ENCODE measurements at regions not wholly inside any gene's neighbourhood (a gene's known extent, or its start where the extent isn't known, plus 50 kb on each side); places are given as distances from the start of the nearest gene placed in this dataset.

- no peak for DNase-seq (ENCODE audit: extremely low read depth in 1 of 4, low spot score in 3 of 4)
Measured at GRCh38 chr16:55386534-55387296, 62.7 kb downstream of the IRX6 start.

More at GRCh38 chr16:55386534-55387296, 62.7 kb downstream of the IRX6 start:
- Histone ChIP-seq H3K4me2 (ENCODE audit: insufficient read depth, low read length) (no peak overlapping the region), H4K20me1 (replicated peaks; ENCODE audit: control insufficient read depth, insufficient read depth, low read length) (no peaks in the 10 kb centered on the region), H3K4me1 (replicated peaks in 1 of 2; ENCODE audit: control insufficient read depth in 2 of 2, insufficient read depth in 2 of 2, low read length in 2 of 2) (no peaks in the 10 kb centered on the region), H2AFZ (ENCODE audit: low read depth, low read length) (no peak overlapping the region), H3K9me3 (replicated peaks; ENCODE audit: control insufficient read depth, insufficient read depth, low read depth, low read length) (no peaks in the 10 kb centered on the region), H3K27ac (ENCODE audit: extremely low read depth, low read depth, low read length) (no peak overlapping the region), H3K9ac (ENCODE audit: insufficient read depth in 1 of 2, low read depth in 2 of 2, low read length in 2 of 2) (no peak overlapping the region), H3K36me3 (ENCODE audit: control insufficient read depth, insufficient read depth, low read length) (no peaks in the 10 kb centered on the region), H3K4me3 (no peak overlapping the region), H3K27me3 (ENCODE audit: control insufficient read depth in 2 of 2, insufficient read depth in 2 of 2, low read length in 2 of 2) (peaks cover 0 to 9% of the 10 kb centered on the region in 2 experiments; a peak in 4 of 5 replicates), H3K79me2 (ENCODE audit: control insufficient read depth, insufficient read depth, low read length) (no peaks in the 10 kb centered on the region), H3K9me1 (ENCODE audit: control insufficient read depth, insufficient read depth, low read length) (no peaks in the 10 kb centered on the region)
- TF ChIP-seq EZH2 (IDR thresholded peaks at IDR 0.05; ENCODE audit: borderline replicate concordance, low read depth, low read length) (no peak), MLX (CRISPR knock-in tag; conservative IDR thresholded peaks at IDR 0.05) (no peak), E2F3 (CRISPR knock-in tag; IDR thresholded peaks at IDR 0.05) (no peak), ZNF253 (CRISPR knock-in tag; conservative IDR thresholded peaks at IDR 0.05) (no peak), HDAC6 (IDR thresholded peaks at IDR 0.05; ENCODE audit: low read depth, low read length) (no peak), ZNF655 (CRISPR knock-in tag; IDR thresholded peaks at IDR 0.05) (no peak), ARID4B (CRISPR knock-in tag; IDR thresholded peaks at IDR 0.05) (no peak)
- BruUV-seq (replicated peaks), result no TSS peak
- no peak for ATAC-seq
- ChIA-PET CTCF (ENCODE audit: low intra/inter-chr PET ratio) (no interaction called here), POLR2A (no interaction called here)
- WGBS (ENCODE audit: insufficient coverage, low coverage, missing lambda C conversion rate), result 0% methylated on average over 5 of the region's 5 CpGs
- in situ Hi-C loops (cut with MboI) (no loop called here), intact Hi-C loops (cut with micrococcal nuclease) (no loop called here)
- FAIRE-seq, result no peak
